Natural killer cell treated with Interleukin-12 subunit alpha and Interleukin-12 subunit beta and Interleukin-15 and Interleukin-18, amount 100 ng/mL, for 72 hours (primary cell): ENCODE measurements at regions not wholly inside any gene's neighbourhood (a gene's known extent, or its start where the extent isn't known, plus 50 kb on each side); places are given as distances from the start of the nearest gene placed in this dataset.

ENCODE experiments used
- ATAC-seq, 2 donors: fragments of 150-1000 bp; cut with Tn5 transposase in 1 of 2; sonication (Bioruptor Pico), chemical (Tn5 transposase) in 1 of 2; 2 replicates each; pipeline ENCODE4 v1.10.0; 2021
- DNase-seq: peaks from one replicate; pipeline ENCODE4 v3.0.0; 2022; ENCODE audit warnings: low spot score
- H3K27ac Mint-ChIP-seq, 2 donors: 1 replicate in 1 of 2; 2 replicates in 1 of 2; pipeline ENCODE4 v1.8.0; 2022; ENCODE audit warnings: mixed read lengths in 2 of 2, mild to moderate bottlenecking in 1 of 2, moderate library complexity in 1 of 2
- H3K27me3 Mint-ChIP-seq, 2 donors: 1 replicate in 1 of 2; 2 replicates in 1 of 2; pipeline ENCODE4 v1.8.0; 2022; ENCODE audit warnings: mixed read lengths in 2 of 2
- H3K36me3 Mint-ChIP-seq: one replicate; pipeline ENCODE4 v1.8.0; 2022; ENCODE audit warnings: mixed read lengths
- H3K4me1 Mint-ChIP-seq, 2 donors: 1 replicate in 1 of 2; 2 replicates in 1 of 2; pipeline ENCODE4 v1.8.0; 2022; ENCODE audit warnings: low read depth in 2 of 2, mixed read lengths in 2 of 2, mild to moderate bottlenecking in 1 of 2
- H3K4me3 Mint-ChIP-seq: one replicate; pipeline ENCODE4 v1.8.0; 2022; ENCODE audit warnings: mixed read lengths
- H3K9me3 Mint-ChIP-seq: 2 replicates; pipeline ENCODE4 v1.8.0; 2022; ENCODE audit warnings: mixed read lengths

DNA sequence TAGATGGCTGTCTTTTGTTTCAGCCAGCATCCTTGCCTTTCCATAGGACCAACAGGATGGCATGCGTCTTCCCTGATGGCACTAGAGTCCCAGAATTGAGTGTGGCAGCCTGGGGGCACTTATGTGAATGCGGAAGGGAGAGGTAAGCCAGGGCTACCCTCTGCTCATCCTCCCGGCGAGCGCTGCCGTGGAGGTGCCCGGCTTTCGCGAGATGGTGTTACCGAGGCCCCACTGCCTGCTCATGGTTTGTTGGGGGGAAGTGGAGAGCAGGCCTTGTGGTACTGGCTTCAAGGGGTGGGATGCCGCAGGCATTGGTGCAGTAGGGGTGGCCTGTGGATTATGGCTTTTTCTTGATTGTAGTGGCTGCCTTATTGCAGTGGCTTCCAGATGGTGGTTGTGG, 174.3 kb downstream of the AACS start:
- H3K4me3 Mint-ChIP-seq = no peak overlapping the region
- H3K9me3 Mint-ChIP-seq = no peaks in the 10 kb centered on the region
- ATAC-seq (no peak), DNase-seq (no peak)
- H3K27me3 Mint-ChIP-seq = peaks cover 12 to 19% of the 10 kb centered on the region in 2 donors
- no peaks in the 10 kb centered on the region for H3K4me1 Mint-ChIP-seq
- no peak overlapping the region for H3K27ac Mint-ChIP-seq
- H3K36me3 Mint-ChIP-seq = no peaks in the 10 kb centered on the region

DNA sequence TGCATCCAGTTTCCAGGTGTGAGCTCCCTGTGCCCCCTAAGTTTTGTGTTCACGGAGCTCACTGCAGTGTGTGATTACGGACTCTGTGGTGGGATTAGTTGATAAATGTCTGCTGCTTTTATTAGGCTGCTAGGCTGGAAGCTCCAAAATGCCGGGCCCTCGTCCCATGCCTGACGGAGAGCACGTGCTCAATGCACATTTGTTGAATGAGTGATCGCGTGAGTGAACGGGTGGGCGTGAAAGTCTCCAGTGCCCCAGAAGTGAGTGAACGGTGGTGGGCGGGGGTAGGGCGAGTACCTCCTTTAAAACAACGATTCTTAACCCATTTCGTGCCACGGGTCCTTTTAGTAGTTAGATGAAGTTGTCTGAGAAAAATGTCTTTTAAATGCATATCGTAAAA, 175.5 kb downstream of the AACS start:
- no peaks in the 10 kb centered on the region for H3K9me3 Mint-ChIP-seq
- H3K27me3 Mint-ChIP-seq = peaks cover 12 to 13% of the 10 kb centered on the region in 2 donors
- ATAC-seq = no peak
- no peak overlapping the region for H3K27ac Mint-ChIP-seq
- H3K4me1 Mint-ChIP-seq = no peaks in the 10 kb centered on the region
- no peak for DNase-seq
- H3K4me3 Mint-ChIP-seq = no peak overlapping the region
- no peaks in the 10 kb centered on the region for H3K36me3 Mint-ChIP-seq

DNA sequence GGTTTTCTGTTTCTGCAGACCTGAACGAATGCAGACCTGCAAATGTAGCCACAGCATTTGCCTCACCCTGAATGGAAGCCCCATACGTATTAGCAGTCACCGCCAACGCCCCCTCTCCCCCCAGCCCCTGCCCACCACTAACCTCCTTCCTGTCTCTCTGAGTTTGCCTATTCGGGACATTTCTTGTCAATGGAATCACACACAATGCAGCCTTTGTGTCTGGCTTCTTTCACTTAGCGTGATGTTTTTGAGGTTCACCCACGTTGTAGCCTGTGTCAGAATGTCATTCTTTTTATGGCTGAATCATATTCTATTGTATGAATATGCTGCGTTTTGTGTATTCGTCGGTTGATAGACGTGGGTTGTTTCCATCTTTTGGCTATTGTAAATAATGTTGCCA, 178.6 kb downstream of the AACS start:
- Mint-ChIP-seq H3K4me3 (no peak overlapping the region), H3K9me3 (no peaks in the 10 kb centered on the region), H3K4me1 (no peaks in the 10 kb centered on the region), H3K36me3 (no peaks in the 10 kb centered on the region), H3K27ac (no peak overlapping the region), H3K27me3 (peaks cover 8 to 11% of the 10 kb centered on the region in 2 donors)
- DNase-seq (no peak), ATAC-seq (no peak)

DNA sequence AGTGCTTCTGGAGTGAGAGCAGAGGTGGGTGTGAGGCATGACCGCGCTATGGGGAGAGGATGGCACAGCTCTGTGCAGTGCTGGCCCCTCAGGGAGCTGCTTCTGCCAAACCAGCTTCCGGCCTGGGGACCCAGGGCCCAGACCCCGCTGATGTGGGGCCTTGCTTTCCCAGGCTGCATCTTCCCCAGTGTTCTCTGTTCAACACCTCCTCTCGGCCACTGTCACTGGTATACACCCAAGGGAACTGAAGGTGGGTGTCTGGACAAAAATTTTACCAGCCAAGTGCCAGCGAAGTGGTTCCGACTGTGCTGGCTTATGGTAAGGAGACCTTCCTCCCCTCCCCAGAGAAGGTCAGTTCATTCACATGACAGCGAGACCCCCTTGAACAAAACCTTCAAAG, 179.1 kb downstream of the AACS start:
- no peak for DNase-seq
- no peaks in the 10 kb centered on the region for H3K9me3 Mint-ChIP-seq
- no peaks in the 10 kb centered on the region for H3K36me3 Mint-ChIP-seq
- no peak for ATAC-seq
- peaks cover 5% of the 10 kb centered on the region in 2 donors for H3K27me3 Mint-ChIP-seq
- no peaks in the 10 kb centered on the region for H3K4me1 Mint-ChIP-seq
- no peak overlapping the region for H3K27ac Mint-ChIP-seq
- no peak overlapping the region for H3K4me3 Mint-ChIP-seq

DNA sequence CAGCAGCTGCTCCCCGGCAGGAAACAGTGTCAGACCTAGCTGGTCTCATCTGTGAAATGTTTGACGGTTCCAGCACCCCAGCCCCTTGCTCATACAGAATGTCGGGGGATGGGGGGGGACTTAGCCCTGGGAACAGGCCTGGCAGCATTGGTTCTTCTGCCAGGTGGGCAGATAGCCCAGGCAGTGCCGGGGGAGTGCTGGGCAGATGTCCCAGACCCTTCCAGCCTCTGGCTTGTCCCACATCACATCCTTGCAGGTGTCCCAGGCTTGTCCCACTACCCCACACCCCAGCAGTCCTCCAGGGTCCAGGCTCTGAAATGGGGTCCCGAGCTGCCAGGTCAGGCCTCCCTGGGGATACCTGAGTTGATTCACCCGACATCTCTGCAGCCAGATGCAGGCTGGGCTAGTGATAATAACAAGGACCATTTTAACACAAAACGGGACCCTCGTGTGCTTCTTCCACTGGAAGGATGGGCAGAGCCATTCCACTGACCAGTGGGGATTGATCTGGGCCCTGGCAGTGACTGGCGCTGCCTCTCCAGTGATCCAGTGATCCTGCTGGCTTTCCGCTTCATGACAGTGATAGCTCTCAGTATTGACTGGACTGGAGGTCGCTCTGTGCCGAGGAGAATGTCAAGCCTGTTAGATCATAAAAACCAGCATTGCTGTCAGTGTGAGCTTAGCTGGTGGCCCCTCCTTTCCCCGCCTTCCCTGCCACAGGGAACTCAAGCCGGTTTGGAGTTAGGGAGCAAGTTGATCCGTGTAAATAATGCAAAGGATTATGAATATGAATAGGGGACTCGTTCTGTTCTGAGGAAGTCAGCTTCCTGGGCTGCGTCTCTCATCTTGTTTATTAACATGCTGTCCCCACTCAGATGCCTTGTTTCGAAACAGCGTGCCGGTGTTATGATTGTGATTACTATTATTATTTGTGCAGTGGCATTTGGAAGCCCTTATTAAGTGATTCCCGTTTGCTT, 180.6 kb downstream of the AACS start:
- Mint-ChIP-seq H3K27me3 (peaks cover 4 to 11% of the 10 kb centered on the region in 2 donors), H3K36me3 (no peaks in the 10 kb centered on the region), H3K9me3 (no peaks in the 10 kb centered on the region), H3K4me3 (no peak overlapping the region), H3K27ac (no peak overlapping the region), H3K4me1 (no peaks in the 10 kb centered on the region)
- DNase-seq = no peak
- no peak for ATAC-seq

DNA sequence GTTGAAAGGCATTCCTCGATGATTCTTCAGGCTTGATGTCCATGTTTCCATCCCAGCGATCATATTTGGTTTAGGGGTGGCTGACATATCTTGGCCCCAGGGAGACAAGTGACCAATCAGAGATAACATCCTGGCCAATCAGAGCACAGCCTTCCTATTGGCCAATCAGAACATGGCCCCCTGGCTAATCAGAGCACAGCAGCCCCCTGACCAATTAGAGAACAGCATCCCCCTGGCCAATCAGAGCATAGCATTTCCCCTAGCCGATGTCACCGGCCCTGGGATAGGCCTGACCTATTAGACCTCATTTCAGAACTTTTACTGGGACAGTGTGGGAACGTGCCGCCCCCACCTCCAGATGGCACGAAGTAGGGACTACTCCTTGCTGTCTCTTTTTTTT, 182.2 kb downstream of the AACS start:
- ATAC-seq = no peak
- Mint-ChIP-seq H3K4me3 (no peak overlapping the region), H3K27ac (no peak overlapping the region), H3K27me3 (peaks cover 2 to 11% of the 10 kb centered on the region in 2 donors), H3K9me3 (no peaks in the 10 kb centered on the region), H3K36me3 (no peaks in the 10 kb centered on the region), H3K4me1 (no peaks in the 10 kb centered on the region)
- no peak for DNase-seq

DNA sequence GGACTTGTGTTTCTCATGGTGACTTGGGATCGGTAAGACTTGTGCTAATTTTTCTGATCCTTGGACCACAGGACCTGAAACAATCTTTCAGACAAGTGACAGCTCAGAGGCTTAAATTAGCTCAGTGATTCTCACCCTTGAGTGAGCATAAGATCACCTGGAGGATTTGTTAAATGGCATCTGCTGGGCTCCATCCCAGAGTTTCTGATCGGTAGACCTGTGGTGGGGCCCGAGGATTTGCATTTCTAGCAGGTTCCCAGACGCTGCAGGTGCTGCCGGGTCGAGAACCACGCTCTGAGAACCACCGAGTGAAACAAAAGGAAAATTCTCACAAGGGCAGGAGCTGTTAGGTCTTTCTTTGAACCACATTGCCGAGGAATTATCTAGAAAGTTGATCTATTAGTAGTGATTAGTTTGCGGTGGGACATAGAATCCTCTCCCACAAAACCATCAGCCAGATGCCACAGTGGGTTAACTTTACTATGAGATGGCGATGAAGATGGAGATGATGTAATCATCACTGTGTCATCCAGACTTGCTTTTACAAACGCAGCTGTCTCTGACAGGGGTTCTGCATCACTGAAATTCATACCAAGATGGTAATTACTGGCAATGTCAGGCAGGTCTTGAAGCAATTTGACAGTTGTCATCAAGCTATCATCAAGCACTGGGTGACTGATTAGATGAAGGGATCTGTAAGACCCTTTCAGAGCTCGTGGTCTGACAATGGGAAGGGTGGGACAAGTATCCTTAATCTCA, 184.0 kb downstream of the AACS start:
- no peak overlapping the region for H3K4me3 Mint-ChIP-seq
- no peaks in the 10 kb centered on the region for H3K9me3 Mint-ChIP-seq
- DNase-seq = no peak
- no peaks in the 10 kb centered on the region for H3K4me1 Mint-ChIP-seq
- H3K27me3 Mint-ChIP-seq = peaks cover 2 to 19% of the 10 kb centered on the region in 2 donors
- no peak overlapping the region for H3K27ac Mint-ChIP-seq
- no peaks in the 10 kb centered on the region for H3K36me3 Mint-ChIP-seq
- no peak for ATAC-seq

DNA sequence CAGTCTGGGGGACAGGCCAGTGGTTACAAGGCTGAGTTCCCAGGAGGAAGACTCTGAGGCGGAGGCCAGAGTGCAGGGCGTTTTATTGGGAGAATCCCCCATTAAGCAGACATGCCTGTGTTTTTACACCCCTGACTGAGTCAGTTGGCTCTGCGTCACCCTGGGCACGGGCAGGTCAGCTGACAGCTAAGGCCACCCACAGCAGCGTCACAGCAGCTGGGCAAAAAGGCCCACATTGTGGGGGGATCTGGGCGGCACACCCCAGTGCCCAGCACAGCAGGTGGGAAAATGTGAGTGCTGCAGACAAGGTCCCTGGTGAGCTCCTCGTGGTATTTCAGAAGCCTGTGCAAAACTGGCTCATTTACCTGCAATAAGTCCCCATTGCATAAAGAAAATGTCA, 184.7 kb downstream of the AACS start:
- peaks cover 2 to 20% of the 10 kb centered on the region in 2 donors for H3K27me3 Mint-ChIP-seq
- ATAC-seq = no peak
- no peaks in the 10 kb centered on the region for H3K36me3 Mint-ChIP-seq
- H3K4me1 Mint-ChIP-seq = no peaks in the 10 kb centered on the region
- H3K9me3 Mint-ChIP-seq = no peaks in the 10 kb centered on the region
- H3K27ac Mint-ChIP-seq = no peak overlapping the region
- no peak for DNase-seq
- H3K4me3 Mint-ChIP-seq = no peak overlapping the region

DNA sequence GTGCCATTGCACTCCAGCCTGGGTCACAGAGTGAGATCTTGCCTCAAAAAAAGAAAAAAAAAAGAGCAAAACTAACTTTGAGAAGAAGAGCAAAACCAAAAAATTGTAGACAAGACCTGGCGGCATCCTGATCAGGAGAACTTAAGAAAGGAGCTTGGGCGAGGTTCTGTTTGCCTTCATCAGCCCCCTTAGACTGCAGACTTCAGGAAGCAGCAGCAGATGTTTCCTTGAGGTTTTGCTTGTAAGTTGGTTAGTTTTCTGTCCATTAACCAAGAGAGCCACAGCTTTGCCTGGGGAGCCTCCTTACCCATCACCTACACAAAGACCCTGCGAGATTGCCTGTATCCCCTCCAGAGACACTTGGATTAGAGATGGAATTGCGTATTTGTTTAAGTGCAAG, 189.0 kb downstream of the AACS start:
- Mint-ChIP-seq H3K36me3 (no peaks in the 10 kb centered on the region), H3K4me1 (no peaks in the 10 kb centered on the region), H3K4me3 (no peak overlapping the region), H3K9me3 (no peaks in the 10 kb centered on the region), H3K27me3 (peaks cover 5 to 22% of the 10 kb centered on the region in 2 donors), H3K27ac (no peak overlapping the region)
- DNase-seq = no peak
- ATAC-seq = no peak

DNA sequence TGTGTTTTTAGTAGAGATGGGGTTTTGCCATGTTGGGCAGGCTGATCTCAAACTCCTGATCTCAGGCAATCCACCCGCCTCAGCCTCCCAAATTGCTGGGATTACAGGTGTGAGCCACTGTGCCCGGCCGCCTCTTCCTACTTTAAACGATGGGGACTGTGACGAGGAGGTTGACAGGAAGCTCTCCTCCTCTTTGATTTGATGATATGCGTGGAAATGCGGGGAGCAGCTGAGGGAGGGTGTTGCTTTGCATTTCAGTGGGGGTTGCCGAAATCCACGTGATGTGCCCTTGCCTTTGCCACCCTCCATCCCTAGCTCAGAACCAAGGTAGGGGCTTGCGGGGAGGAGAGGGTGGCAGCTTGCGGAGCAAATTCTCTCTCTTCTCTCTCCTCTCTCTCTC, 189.6 kb downstream of the AACS start:
- H3K36me3 Mint-ChIP-seq = no peaks in the 10 kb centered on the region
- DNase-seq = no peak
- no peak overlapping the region for H3K4me3 Mint-ChIP-seq
- H3K27ac Mint-ChIP-seq = no peak overlapping the region
- no peaks in the 10 kb centered on the region for H3K4me1 Mint-ChIP-seq
- no peak for ATAC-seq
- no peaks in the 10 kb centered on the region for H3K9me3 Mint-ChIP-seq
- peaks cover 5 to 22% of the 10 kb centered on the region in 2 donors for H3K27me3 Mint-ChIP-seq

DNA sequence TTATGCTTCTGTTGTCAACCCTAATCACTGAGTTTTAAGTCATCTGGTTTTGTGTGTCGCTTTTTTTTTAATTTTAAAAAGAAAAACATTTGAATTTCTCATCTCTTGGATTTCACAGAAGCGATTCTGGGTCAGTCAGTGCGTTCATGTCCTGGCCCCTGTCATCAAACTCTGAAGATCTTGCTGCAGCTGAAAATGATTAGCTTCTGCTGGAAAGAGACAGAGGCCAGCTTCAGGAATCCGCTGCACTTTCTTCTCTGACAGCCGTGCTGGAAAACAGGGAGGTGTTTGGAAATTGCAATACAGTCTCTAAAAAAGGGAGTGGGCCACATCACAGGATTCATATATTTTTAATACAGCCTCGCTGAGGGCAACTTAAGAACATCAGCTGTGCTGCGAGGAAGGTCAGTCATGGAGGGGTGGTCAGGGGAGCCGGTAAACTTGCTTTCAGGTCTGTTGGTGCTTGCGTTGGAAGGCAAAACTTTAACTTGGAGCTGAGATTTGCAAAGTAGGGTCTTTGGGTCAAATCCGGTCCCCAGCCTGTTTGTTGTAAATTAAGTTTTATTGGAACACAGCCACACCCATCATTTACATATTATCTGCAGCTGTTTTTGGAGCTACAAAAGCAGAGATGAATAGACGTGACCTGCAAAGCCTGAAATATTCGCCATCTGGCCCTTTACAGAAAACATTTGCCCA, 190.8 kb downstream of the AACS start:
- ATAC-seq = no peak
- Mint-ChIP-seq H3K27ac (no peak overlapping the region), H3K9me3 (no peaks in the 10 kb centered on the region), H3K36me3 (no peaks in the 10 kb centered on the region), H3K4me3 (no peak overlapping the region), H3K27me3 (peaks cover 3 to 15% of the 10 kb centered on the region in 2 donors), H3K4me1 (no peaks in the 10 kb centered on the region)
- DNase-seq = no peak

DNA sequence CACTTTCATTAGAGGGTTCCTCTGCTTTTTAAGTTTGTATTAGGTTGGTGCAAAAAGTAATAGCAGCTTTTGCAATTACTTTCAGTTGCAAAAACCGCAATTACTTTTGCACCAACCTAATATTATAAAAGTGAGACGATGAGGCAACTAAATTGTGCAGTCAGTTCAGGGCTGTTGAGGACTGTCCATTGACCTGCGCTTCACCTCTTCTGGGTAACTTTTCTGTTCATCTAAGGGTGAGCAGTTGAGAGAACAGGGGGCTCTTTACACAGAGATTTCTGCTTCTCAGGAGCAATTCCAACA, 191.3 kb downstream of the AACS start:
- ATAC-seq = no peak
- Mint-ChIP-seq H3K4me1 (no peaks in the 10 kb centered on the region), H3K27me3 (peaks cover 5 to 15% of the 10 kb centered on the region in 2 donors), H3K4me3 (no peak overlapping the region), H3K9me3 (no peaks in the 10 kb centered on the region), H3K36me3 (no peaks in the 10 kb centered on the region), H3K27ac (no peak overlapping the region)
- DNase-seq = no peak

DNA sequence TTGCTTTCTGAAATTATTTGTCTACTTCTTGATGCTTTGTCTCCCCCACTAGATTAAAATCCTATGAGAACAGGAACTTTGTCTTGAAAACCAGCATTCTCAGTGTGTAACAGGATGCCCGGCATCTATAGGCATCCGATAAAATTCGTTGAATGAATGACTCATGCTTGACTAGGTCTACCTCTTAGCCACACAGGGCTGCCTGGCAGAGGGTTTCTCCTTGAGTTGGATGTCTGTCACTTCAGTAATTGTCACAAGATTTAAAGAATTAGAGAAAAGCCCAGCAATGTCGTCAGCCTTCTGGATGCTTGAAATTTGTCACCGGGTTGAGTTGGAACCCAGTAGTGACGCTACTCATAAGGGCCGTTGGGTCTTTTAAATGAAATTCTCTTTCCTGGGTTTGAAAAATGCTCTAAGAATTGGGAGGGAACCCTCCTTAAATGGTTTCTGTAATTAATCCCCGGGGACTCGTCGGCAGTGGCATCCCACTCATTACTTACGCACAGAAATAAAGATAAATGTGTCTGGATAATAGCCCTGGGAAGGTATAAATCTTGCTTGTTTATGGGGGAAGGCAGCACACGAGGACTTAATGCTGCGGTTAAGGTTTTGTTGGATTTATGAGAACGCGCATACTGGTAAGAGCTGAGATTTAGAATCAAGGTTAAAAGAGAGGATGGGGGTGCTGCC, 194.1 kb downstream of the AACS start:
- ATAC-seq = no peak
- H3K4me3 Mint-ChIP-seq = no peak overlapping the region
- DNase-seq = no peak
- peaks cover 5 to 7% of the 10 kb centered on the region in 2 donors for H3K27me3 Mint-ChIP-seq
- no peak overlapping the region for H3K27ac Mint-ChIP-seq
- H3K4me1 Mint-ChIP-seq = no peaks in the 10 kb centered on the region
- no peaks in the 10 kb centered on the region for H3K9me3 Mint-ChIP-seq
- no peaks in the 10 kb centered on the region for H3K36me3 Mint-ChIP-seq
